ENCODE measurements at regions not wholly inside any gene's neighbourhood (a gene's known extent, or its start where the extent isn't known, plus 50 kb on each side); places are given as distances from the start of the nearest gene placed in this dataset.

DNA sequence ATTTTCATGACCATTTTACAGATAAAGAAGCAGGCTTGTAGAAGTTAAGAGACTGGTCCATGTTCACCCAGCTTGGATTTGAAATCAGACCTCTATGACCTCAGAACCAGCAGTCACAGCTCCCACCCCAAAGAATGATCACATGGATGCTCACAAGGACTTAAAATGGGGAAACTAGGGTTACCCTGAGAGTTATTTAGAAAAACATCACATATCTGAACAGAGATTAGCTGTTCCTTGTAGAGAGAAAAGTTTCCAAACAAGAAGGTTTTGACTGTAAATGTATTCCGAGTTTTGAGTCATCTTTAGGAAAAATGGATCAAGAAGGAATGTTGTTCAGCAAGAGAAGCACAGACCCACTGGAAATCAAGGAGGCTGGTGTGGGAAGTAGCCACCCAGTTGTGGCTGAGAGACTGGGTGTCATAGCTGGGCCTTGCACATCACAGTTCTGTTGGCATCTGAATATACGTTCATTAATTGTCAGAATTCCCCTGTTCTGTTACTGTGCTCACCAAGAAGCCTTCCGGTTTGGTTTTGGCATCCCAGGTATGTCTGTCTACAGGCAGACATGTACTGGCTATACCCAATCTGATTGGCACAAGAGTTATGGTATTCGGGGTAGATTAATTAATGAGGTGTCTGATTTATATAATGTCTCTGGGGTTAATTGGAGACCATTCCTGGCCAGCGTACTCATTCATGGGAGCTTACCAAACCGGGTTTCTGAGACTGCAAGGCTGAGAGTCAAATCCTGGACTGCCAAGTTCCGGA, 371.8 kb upstream of the SLC14A2 start:
- H3K4me1 ChIP-seq (replicated peaks) = no peaks in the 10 kb centered on the region
- no peak for TF ChIP-seq POLR2AphosphoS5 (IDR thresholded peaks at IDR 0.05)
- TF ChIP-seq POLR2A (IDR thresholded peaks at IDR 0.05) = no peak
- TF ChIP-seq, protein P1, sequence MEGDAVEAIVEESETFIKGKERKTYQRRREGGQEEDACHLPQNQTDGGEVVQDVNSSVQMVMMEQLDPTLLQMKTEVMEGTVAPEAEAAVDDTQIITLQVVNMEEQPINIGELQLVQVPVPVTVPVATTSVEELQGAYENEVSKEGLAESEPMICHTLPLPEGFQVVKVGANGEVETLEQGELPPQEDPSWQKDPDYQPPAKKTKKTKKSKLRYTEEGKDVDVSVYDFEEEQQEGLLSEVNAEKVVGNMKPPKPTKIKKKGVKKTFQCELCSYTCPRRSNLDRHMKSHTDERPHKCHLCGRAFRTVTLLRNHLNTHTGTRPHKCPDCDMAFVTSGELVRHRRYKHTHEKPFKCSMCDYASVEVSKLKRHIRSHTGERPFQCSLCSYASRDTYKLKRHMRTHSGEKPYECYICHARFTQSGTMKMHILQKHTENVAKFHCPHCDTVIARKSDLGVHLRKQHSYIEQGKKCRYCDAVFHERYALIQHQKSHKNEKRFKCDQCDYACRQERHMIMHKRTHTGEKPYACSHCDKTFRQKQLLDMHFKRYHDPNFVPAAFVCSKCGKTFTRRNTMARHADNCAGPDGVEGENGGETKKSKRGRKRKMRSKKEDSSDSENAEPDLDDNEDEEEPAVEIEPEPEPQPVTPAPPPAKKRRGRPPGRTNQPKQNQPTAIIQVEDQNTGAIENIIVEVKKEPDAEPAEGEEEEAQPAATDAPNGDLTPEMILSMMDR (IDR thresholded peaks at IDR 0.05) = no peak
- H3K27ac ChIP-seq = no peak overlapping the region
- intact Hi-C loops (cut with DNase I) = no loop called here
- WGBS = 39% methylated on average over 7 of the region's 7 CpGs
- H3K36me3 ChIP-seq = no peaks in the 10 kb centered on the region
- peak; percentile 15 for DNase-seq (ENCODE audit: low spot score)
- no peaks in the 10 kb centered on the region for H3K9me3 ChIP-seq
- no peak overlapping the region for H3K4me3 ChIP-seq
- no peaks in the 10 kb centered on the region for H3K27me3 ChIP-seq (replicated peaks; ENCODE audit: insufficient read depth)

DNA sequence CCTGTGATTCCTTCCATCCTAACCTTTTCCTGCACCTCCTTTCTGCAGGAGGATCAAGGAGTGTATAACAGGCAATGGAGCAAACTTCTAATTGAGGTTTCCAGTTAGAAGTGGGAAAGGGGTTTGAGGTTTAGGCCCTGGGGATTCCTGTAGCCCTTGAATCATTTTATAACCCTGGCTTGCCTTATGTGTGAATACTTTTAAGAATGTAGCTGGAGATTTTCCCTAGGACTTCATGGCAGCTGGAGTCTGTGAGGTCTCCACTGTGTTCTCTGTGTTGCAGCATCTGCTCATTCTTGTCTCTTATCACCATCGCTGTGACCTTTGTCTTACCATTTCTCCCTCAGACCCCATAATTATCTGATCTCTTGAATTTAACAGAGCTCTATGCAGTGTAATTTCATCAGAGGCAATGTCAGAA, 370.2 kb upstream of the SLC14A2 start:
- DNase-seq (ENCODE audit: low spot score) = no peak
- Histone ChIP-seq H3K27me3 (replicated peaks; ENCODE audit: insufficient read depth) (no peaks in the 10 kb centered on the region), H3K4me3 (no peak overlapping the region), H3K9me3 (no peaks in the 10 kb centered on the region), H3K36me3 (no peaks in the 10 kb centered on the region), H3K27ac (no peak overlapping the region), H3K4me1 (replicated peaks) (no peaks in the 10 kb centered on the region)
- 88% methylated on average over 1 of the region's 1 CpG for WGBS
- TF ChIP-seq POLR2A (IDR thresholded peaks at IDR 0.05) = no peak
- TF ChIP-seq, protein P1 (IDR thresholded peaks at IDR 0.05) = no peak
- no peak for TF ChIP-seq POLR2AphosphoS5 (IDR thresholded peaks at IDR 0.05)
- intact Hi-C loops (cut with DNase I) = loop anchor here (5.0 kb wide), 1 partner anchor 77 kb away; no protein-coding TSS in a partner anchor

DNA sequence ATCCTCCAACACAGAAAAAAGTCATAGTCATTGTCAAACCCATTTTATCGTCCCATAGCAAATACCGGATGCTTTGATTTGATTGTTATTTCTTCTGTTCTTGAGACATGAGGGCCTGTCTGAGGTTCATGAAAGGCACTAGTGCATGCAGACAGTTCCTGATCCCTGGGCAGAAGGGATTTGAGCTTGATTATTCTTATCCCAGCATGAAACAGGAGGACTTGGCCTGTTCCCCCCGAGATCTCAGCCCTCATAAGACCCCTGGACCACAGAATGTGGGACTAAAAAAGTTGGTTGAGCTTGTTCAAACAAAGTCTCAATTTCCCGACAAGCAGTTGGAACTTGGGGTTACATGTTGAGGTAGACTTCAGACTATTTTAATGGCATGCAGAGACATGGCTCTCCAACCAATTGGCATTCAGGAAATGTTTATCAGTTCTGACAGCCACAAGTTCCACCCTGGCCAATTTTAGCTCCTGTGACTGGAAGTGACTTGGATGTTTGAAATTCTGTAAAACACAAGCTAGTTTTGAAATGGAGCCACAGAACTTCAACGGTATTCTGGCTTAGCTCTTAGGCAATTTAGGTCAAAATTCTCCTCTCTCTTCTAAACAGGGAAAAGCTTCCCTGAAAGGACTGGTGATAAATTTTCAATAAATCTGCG, 366.9 kb upstream of the SLC14A2 start:
- intact Hi-C loops (cut with DNase I) = loop anchor here (2.0 to 5.0 kb wide), 2 partner anchors 74 to 570 kb away; no protein-coding TSS in a partner anchor
- Histone ChIP-seq H3K36me3 (no peaks in the 10 kb centered on the region), H3K4me1 (replicated peaks) (no peaks in the 10 kb centered on the region), H3K27me3 (replicated peaks; ENCODE audit: insufficient read depth) (no peaks in the 10 kb centered on the region), H3K27ac (peak overlapping the region; percentile 14 to 36), H3K9me3 (no peaks in the 10 kb centered on the region), H3K4me3 (no peak overlapping the region)
- DNase-seq (ENCODE audit: low spot score) = peak; percentile 51
- TF ChIP-seq POLR2A (IDR thresholded peaks at IDR 0.05) = no peak
- peak; percentile 51 for TF ChIP-seq POLR2AphosphoS5 (IDR thresholded peaks at IDR 0.05)
- 39% methylated on average over 6 of the region's 6 CpGs for whole genome bisulfite sequencing

DNA sequence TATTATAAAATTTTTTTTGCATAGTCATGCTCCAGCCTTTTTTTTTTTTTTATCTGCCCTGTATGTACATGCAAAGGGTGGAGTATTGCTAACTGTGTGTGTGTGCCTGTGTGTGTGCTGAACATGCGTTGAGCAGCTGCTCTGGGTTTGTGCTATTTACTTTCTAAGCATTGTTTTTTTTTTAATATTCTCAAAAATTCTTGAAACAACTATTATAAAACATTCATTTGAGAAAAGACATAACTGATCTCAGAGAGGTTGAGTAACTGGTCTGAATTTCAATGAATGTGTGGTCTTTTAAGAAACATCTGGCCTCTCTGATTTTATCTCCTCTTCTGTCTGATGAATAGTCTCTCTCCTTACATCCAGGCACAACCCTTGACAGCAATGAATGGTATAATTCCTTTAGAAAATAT, 366.0 kb upstream of the SLC14A2 start:
- Histone ChIP-seq H3K36me3 (no peaks in the 10 kb centered on the region), H3K9me3 (no peaks in the 10 kb centered on the region), H3K4me1 (replicated peaks) (no peaks in the 10 kb centered on the region), H3K27ac (peak overlapping the region in 1 of 2 donors; percentile 36), H3K4me3 (no peak overlapping the region), H3K27me3 (replicated peaks; ENCODE audit: insufficient read depth) (no peaks in the 10 kb centered on the region)
- 78% methylated on average over 1 of the region's 1 CpG for WGBS
- DNase-seq (ENCODE audit: low spot score) = no peak
- intact Hi-C loops (cut with DNase I) = loop anchor here (2.0 to 5.0 kb wide), 2 partner anchors 73 to 570 kb away; no protein-coding TSS in a partner anchor
- TF ChIP-seq POLR2A (IDR thresholded peaks at IDR 0.05) = no peak
- TF ChIP-seq, protein P1 (IDR thresholded peaks at IDR 0.05) = no peak
- TF ChIP-seq POLR2AphosphoS5 (IDR thresholded peaks at IDR 0.05) = no peak

DNA sequence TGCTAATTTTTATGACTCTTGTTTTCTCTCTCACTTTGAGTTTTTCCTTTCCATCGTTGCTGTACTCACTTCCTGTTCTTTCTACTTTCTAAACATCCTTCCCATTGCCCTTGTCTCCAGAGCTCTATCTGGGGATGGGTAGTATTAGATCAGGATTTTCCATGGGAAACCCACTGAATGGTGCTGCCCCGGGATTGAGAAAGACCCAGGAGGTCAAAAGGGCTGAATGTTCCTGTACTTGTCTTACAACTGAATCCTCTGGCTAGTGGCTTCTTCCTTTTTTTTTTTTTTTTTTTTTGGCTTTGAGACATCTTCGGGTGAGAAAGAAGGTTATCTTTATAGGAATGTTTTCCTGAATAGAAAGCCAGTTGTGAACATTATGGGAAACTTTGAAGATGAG, 364.8 kb upstream of the SLC14A2 start:
- H3K27ac ChIP-seq = no peak overlapping the region
- H3K36me3 ChIP-seq = no peaks in the 10 kb centered on the region
- H3K27me3 ChIP-seq (replicated peaks; ENCODE audit: insufficient read depth) = no peaks in the 10 kb centered on the region
- H3K9me3 ChIP-seq = no peaks in the 10 kb centered on the region
- WGBS = 37% methylated on average over 3 of the region's 3 CpGs
- intact Hi-C loops (cut with DNase I) = loop anchor here (10.0 kb wide), 4 partner anchors 134 to 364 kb away; partner anchors contain the start of gene SLC14A2
- H3K4me3 ChIP-seq = no peak overlapping the region
- H3K4me1 ChIP-seq (replicated peaks) = no peaks in the 10 kb centered on the region
- no peak for DNase-seq (ENCODE audit: low spot score)
- no peak for TF ChIP-seq POLR2AphosphoS5 (IDR thresholded peaks at IDR 0.05)
- TF ChIP-seq, protein P1 (IDR thresholded peaks at IDR 0.05) = no peak
- TF ChIP-seq POLR2A (IDR thresholded peaks at IDR 0.05) = no peak
